GM12872 (cell line): ENCODE measurements at regions not wholly inside any gene's neighbourhood (a gene's known extent, or its start where the extent isn't known, plus 50 kb on each side); places are given as distances from the start of the nearest gene placed in this dataset.

Experiments
- CTCF ChIP-seq: IDR thresholded peaks from 3 replicates; pipeline ENCODE4 v1.5.1; 2011; ENCODE audit warnings: low read depth, mild to moderate bottlenecking, low read length, moderate library complexity; ENCODE audit not compliant: insufficient read depth

GRCh38 chr2:173680574-173680973, 284.6 kb downstream of the SP3 start:
- TF ChIP-seq CTCF = no peak

- TF ChIP-seq CTCF = no peak
These were observed 283.1 kb downstream of the SP3 start for GRCh38 chr2:173681881-173682650.

- TF ChIP-seq CTCF = no peak
These were observed 280.2 kb downstream of the SP3 start for GRCh38 chr2:173684896-173685459.

- no peak for TF ChIP-seq CTCF
These were observed 274.8 kb downstream of the SP3 start for GRCh38 chr2:173690349-173690748.

GRCh38 chr2:173692068-173692467, 273.1 kb downstream of the SP3 start:
- no peak for TF ChIP-seq CTCF

GRCh38 chr2:173693044-173693589, 272.1 kb downstream of the SP3 start:
- no peak for TF ChIP-seq CTCF

GRCh38 chr2:173696274-173696673, 268.9 kb downstream of the SP3 start:
- no peak for TF ChIP-seq CTCF
